ENCODE measurements at regions not wholly inside any gene's neighbourhood (a gene's known extent, or its start where the extent isn't known, plus 50 kb on each side); places are given as distances from the start of the nearest gene placed in this dataset.
"Not testable (repeated sequence)": the region's sequence is repeated elsewhere in the genome, so short reads cannot be mapped to it uniquely, and the experiment has no call there.

DNA sequence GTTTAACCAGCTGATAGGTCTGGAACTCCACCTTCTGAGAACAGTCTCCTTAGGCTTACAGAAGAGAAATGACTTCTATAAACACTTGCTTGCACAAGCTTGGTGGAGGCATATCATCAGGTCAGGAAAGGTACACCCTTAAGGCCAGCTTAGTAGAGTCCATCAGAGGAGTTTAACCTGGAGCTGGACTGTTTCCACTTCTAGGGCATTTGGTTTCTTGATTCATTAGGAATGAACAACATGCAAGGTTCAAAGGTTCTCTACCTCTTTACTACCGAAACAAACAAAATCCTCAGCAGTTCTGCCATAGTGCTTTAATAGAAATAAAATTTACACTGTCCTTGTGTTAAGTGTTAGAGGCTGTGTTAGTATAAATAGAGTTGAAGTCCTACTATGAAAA, 171.4 kb upstream of the NPY2R start:
- DNase-seq, result no peak

DNA sequence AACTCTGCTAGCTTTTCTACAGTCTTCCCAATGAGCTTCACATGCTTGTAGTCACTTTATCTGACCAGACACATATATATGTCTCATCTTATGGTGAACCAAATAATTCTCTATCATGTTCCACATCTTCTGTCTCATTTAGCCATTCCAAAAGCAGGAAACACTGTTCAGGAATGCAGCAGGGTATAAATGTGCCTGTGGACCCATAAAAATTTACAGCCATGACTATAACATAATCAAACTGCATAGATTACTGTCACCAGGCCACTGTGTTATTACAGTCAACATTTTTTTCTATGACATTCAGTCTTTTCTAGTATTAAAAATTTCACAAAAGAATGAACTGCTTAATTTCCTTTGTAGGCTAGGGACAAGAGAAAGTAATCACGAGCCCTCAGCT, 170.0 kb upstream of the NPY2R start:
- no peak for DNase-seq

DNA sequence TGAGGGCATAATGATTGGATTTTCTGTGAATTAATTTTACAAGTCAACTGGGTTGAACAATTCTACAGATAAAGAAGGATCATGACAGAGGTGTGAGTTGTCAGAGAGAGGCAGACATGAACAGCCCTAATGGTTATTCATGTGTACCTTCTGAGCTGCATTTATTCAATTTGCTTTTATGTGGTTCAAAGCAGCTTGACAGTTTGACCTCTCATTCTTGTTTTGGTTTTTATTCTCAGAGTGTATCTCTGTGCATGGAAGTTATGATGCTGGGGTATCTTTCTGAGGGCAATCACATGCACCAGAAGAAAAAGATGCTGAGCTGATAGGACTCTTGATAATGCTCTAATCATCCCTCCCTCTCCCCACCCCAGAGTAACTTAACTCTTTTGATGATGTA, 169.3 kb upstream of the NPY2R start:
- DNase-seq, result no peak

DNA sequence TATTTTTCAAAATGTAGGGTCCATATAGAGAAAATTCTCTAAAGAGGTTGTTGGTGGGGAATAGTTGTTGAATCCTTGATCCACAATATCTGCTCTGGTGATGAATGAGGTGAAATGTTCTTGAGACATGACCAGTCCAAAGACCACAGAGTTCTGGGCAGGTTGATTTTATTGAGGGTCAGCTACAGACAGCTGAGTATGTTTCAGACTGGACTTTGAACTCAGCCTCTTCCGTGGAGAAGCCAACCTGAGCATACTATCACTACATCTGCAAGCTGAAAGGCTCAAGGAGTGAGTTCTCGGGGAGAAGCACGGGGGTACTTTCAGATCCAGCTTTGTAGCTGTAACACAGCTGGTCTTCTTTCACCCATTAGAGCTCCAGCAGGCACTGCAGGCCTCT, 168.4 kb upstream of the NPY2R start:
- DNase-seq, result no peak

DNA sequence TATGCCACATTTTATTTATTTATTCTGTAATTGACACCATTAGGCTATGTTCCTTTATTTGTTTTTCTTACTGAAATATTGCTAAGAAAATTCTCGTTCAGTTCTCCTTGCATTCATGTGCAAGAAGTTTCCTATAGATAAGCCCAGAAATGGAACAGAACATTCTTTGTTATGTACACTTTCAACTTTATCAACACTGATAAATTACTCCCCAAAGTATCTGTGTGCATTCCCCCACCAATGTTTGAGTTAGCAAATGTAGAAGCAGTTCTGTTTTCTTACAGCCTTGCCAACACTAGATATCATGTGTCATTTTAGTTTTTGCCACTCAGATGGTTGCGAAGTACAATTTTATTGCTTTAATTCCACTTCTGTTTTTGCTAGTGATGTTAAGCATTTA, 166.4 kb upstream of the NPY2R start:
- DNase-seq, result no peak

DNA sequence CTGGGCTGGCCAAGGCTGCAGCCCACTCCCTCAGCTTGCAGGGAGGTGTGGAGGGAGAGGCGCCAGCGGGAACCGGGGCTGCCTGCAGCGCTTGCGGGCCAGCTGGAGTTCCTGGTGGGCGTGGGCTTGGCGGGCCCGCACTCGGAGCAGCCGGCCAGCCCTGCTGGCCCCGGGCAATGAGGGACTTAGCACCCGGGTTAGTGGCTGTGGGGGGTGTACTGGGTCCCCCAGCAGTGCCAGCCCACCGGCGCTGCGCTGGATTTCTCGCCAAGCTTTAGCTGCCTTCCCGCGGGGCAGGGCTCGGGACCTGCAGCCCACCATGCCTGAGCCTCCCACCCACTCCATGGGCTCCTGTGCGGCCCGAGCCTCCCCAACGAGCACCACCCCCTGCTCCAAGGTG, 164.2 kb upstream of the NPY2R start:
- DNase-seq, result not testable (repeated sequence)

DNA sequence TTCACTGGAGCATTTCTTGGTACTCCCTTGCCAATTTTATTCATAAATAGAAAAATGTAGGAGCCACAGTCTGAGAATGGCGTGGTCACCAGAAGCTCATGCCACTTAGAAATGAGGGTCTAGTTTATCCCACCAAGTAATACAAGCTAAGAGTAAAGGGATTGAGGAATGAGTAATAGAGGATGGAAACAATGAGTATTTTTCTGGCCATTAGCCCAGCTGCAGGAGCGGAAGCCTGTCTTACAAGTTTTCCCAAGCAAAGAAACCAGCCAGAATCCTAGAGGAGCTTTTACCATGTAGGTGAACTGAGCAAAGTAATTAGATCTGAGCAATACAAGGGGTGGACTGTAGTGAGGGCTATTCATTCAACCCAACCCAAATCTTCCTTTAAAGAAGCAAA, 160.7 kb upstream of the NPY2R start:
- DNase-seq, result no peak

DNA sequence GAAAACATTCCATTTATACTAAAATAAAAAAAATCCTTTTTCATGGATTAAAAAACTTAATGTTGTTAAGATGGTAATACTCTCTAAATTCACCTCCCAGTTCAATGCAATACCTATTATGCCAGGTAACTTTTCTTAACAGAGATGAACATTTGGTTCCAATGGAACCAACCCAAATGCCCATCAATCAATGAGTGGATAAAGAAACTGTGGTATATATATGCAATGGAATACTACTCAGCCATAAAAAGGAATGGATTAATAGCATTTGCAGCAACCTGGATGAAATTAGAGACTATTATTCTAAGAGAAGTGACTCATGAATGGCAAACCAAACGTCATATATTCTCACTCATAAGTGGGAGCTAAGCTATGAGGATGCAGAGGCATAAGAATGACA, 154.4 kb upstream of the NPY2R start:
- not testable (repeated sequence) for DNase-seq

DNA sequence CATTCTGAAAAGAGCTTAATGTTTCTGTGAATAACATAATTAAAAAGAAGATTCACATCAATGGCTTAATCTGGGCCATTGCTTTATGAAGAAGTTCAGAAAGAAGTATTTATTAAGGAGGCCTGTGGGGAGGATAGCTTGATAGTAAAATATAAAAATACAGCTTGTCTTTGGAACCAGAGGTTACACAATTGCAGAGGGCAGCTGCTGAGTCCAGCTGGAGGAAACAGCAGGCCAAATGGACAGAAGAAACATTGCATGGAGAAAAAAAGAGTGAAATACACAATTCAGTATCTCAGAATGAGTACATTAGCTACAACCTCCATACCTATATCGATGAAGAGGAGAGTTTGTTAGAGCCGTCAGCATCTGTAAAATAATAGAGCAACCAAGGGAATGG, 148.0 kb upstream of the NPY2R start:
- DNase-seq, result no peak

DNA sequence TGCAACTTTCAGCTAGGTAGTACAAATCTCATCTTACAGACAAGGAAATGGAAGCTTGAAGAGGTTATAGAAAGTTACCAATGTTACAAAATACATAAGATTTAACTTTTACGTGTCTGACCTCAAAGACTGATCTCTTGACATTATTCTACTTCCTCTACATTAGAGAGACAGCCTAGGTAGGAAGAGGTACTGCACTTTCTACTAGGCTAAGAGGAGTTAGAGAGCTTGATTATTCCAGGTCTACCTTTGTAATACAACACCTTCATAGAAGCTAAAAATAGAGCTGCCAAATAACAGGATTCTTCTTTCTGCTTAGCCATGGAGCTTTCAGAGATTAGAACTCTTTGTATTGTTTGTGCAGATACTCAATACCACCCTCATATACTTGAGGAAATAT, 147.6 kb upstream of the NPY2R start:
- DNase-seq, result no peak

DNA sequence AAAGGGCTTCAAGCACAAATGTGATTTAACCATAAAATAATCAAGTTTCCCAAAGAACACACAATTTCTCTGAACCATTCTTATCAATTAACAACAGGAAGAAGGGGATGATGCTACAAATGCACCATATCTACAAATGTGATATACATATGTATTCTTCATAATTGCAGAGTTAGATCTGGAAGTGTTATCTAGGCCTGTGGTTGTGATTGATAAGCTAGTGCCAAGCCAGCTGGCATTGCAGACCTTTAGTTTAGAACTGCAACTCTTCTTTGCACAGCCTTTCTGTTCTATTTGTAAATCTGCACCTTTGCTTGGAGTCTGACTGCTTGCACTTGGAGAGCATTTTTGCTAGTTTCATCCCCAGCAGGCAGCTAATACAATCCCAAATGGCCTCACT, 145.5 kb upstream of the NPY2R start:
- no peak for DNase-seq

DNA sequence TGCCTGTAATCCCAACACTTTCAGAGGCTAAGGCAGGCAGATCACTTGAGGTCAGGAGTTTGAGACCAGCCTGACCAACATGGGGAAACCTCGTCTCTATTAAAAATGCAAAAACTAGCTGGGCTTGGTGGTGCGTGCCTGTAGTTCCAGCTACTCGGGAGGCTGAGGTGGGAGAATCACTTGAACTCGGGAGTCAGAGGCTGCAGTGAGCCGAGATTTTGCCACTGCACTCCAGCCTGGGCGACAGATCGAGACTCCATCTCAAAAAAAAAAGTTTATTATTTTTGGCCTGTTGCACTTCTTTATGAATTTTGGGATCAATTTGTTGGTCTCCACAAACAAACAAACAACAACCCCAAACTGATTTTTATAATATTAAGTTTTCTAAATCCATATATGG, 143.5 kb upstream of the NPY2R start:
- not testable (repeated sequence) for DNase-seq

DNA sequence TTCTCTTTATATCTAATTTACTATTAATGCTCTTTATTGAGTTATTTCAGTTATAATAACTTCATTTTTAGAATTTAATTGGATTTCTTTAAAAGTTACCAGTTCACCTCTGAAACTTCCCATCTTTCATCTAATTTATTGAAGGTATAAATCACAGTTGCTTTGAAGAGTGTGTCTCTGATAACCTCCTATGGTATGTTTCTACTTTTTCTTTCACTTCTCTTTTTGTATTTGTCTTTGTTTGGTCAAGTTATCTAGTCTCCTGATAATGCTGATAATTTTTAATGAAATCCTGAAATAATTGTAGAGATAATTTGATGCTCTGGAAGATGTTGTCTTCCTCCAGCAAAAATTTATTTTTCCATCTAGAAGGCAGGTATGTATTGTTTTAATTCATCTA, 141.6 kb upstream of the NPY2R start:
- DNase-seq, result no peak

DNA sequence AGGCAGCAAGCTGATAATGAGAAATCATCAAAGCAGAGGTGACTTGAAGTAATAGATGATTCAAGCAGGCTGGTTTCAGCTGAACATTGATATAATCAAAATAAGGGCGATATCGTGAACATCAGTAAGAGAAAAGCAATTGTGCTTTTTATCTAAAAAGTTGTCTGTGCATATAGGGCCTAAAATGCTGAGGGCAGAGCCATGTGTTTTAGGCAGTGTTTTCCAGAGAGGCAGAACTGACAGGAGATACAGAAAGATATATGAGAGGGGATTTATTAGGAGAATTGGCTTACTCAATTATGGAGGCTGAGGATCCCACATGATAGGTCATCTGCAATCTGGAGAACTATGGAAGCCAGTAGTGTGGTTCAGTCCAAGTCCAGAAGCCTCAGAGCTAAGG, 136.5 kb upstream of the NPY2R start:
- no peak for DNase-seq

DNA sequence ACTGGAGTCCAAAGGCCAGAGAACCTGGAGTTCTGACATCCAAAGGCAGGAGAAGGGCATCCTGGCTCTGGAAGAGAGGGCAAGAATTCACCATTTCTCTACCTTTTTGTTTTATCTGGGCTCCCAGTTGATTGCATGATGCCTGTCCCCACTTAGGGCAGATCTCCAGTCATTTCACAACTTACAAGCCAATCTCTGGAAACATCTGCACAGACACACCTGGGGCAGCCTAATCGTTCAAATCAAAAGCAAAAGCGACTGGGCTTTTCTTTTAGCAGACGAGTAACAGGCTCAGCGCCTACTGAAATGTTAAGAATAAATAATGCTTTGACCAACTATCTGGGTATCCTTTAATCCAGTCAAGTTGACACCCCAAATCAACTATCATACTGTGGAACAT, 136.0 kb upstream of the NPY2R start:
- DNase-seq, result no peak

DNA sequence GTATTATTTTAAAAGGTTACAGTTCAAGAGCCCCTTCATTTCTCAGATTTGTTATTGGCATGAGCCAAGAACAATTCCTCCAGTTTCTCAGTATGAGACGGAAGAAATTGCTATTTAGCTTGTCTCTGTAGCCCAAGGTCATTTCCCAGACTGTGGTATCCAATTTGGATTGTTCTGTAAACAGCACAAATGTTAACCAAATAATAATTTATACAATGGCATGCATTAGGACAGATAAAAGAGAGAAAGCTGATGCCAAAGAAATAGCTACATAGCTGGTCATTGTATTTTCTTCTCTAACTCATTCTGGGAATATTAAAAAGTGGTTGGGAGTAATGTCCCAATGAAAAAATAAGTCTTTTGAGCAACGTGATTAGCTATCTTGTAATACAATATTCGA, 134.6 kb upstream of the NPY2R start:
- DNase-seq, result no peak

DNA sequence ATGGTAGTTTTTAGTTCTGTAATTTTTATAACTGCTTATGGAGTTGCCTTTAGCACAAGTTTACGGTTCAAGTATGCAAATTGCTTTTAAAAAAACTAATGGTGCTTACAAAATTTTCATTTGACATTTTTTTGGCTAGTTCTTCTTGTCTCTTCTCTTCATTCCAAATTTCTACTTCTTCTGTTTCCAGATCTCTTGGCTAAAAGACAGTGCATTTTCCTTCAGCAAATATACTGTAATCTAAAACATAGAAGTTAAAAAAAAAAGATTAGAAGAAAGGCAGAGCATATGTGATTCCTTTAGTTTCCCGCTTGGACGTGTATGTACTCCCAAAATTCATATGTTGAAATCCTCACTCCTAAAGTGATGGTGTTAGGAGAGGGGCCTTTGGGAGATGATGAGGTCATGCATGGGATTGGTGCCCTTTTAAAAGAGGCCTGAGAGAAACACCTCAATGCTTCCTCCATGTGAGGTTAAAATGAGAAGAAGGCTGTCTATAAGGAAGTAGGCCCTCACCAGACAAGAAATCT, 132.1 kb upstream of the NPY2R start:
- DNase-seq, result no peak

DNA sequence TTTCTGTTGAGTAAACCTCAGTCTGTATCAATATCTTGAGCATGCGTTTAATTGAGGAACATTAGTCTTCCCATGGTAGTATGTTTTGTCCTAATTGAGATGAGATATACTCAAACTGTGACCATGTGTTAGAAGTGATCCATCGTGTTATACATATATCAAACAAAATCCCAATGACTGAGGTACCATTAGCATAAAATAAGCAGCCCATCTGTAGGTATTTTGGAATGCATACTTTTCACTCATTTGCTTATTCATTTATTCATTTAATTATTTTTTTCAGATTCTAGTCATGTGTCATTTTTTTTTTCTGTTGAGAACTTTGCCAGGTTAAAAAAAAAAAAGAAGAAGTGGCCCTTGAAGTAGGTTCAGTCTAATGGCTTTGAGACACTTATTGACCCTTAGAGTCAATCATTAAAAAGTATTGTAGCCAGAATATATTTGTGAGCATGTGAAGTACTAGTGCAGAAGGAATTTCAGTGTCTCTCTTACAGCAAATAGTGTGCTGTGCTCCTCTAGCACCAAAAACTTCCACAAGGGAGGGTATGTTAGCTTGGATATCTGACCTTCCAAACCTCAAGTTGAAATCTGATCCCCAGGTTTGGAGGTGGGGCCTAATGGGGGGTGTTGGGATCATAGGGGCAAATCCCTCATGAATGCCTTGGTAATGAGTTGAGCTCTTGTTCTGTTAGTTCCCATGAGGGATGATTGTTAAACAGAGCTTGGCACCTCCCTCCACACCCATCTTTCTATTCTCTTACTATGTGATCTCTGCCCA, 130.8 kb upstream of the NPY2R start:
- DNase-seq, result no peak

DNA sequence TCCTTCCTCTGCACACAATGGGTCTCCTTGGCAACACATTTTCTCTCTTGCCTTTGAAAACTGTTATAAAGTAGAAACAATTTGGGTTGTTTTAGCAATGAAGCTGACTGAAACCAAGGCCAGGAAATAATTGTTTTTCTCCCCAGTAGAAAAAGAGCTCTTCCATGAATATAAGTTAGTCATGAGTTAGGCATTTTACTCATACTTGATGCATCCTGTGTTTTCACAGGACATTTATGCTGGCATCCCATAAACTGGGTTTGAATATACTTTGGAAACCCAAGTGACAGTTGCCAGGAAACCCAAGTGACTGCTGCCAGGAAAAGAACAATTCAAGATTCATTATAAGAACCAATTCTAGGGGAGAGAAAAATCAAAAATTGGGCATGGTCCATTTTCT, 128.6 kb upstream of the NPY2R start:
- no peak for DNase-seq

DNA sequence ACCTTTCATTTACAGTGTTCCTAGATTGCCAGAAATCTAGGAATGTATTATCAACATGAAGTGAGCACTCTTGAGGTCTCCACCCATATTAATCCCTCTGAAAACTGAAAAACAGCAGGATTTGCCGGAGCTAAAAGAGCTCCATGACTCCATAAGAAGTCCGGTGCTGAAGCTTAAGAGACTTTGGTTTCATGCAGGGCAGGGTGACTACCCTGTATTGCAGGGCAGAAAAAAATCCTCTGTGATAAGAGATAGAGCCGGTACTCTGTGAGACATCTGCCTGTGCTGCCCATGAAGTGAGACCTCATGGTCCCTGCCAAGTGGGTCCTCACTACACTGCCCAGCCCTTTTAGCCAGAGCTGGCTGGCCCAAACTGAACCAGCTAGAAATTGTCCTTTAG, 127.2 kb upstream of the NPY2R start:
- no peak for DNase-seq

DNA sequence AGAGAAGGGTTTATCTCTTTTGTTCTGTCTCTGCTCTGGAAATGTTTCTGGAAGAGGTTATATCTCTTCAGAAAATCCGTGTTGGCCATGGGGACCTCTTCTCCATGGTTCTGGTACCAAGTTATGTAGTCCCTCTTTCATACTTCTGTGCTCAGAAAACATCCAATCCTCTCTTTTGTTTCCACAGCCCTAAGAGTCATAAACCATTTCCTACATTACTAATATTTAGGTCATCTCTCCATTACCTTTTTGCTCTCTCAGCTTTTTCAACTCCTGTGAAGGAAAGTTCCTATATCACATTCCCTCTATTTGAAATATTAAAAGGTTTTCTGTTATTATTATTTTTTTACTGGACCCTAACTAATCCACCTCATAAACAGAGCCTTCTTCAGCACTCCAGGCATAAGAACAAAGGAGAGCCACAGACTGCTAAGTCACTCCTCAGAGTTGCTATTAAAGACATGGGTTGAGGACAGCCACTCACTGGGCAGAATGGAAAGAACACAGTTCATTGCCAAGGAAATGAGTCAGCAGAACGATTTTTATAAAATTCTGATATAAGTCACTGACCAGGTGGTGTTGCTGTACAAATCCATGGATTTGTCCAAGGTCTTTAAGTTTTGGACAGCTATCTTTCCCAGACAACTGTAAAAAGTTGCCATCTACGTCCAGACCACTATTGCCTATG, 122.4 kb upstream of the NPY2R start:
- DNase-seq, result no peak

DNA sequence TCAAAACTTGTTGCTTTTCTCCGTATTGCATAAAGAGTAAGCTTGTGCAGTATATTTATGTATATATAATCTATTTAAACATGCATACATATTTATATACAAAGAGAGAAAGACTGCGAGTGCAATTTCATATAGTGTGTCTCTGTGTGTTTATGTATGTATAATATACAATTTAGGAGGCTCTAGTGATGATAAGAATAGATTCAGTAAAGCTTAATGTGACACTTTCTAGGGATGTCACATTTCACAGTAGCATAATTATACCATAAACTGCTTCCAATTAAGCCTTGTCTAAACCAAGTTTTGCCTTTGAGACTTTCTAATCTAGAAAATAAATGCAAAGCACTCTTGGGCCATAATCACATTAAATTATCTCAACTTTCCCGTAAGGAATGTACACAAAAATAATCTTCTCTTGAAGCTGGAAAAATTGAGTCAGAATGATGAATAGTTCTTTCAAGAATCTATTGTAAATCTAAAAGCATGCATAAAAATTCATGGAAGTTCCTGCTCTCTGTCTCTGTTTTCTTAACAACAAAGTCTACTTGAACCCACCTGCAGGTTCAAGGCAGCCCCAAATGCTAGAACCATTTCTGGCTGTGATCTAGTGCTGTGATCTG, 114.1 kb upstream of the NPY2R start:
- no peak for DNase-seq

DNA sequence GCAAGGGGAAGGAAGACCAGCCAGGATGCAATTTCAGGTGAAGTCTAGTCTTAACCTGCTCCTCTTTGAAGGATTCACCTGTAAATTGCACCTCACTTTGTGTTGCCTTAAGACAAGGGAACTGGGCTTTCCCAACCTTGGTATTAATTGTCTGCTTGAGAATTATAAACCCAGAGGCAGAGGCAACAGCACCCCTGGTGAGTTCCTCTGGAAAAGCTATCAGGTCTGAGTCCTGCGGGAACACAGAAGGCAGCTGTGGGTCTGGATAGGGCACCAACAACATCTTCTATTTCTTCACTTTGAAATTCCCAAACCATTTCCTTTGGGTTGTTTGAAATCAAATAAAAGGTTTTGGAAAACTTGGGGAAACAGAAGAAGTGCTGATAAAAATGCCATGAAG, 109.2 kb upstream of the NPY2R start:
- no peak for DNase-seq

DNA sequence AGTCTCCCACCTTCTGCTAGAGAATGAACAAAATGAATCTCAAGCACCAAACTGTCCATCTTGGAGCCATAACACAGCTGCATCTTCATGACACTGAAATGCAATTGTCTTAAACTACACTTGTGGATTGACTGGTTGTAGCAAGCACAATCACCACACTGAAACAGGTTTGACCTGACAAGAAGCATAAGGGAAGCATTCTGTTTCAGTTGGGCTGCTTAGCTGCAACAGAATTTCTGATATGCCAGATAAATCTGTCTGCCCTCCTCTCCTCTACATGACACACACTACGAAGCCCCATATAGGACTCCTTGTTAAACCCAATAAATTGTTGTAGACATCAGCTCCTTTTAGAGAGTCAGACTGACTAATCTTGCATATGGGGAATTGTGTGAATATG, 101.8 kb upstream of the NPY2R start:
- DNase-seq, result no peak
